DOHH2 (cell line): ENCODE measurements at regions not wholly inside any gene's neighbourhood (a gene's known extent, or its start where the extent isn't known, plus 50 kb on each side); places are given as distances from the start of the nearest gene placed in this dataset.
"Not testable (repeated sequence)": the region's sequence is repeated elsewhere in the genome, so short reads cannot be mapped to it uniquely, and the experiment has no call there.

ENCODE experiments used
- CTCF ChIP-seq: fragments of 200-600 bp; sonication (generic); IDR thresholded peaks from one replicate; pipeline ENCODE4 v1.5.1; 2014; ENCODE audit warnings: antibody characterized with exemption, mild to moderate bottlenecking, low read depth, low read length; ENCODE audit not compliant: poor library complexity, severe bottlenecking
- EZH2phosphoT487 ChIP-seq: fragments of 200-600 bp; sonication (generic); IDR thresholded peaks from 2 replicates; pipeline ENCODE4 v1.6.1; 2017; ENCODE audit warnings: borderline replicate concordance, mild to moderate bottlenecking, antibody characterized with exemption, low read length, moderate library complexity, mixed read lengths

GRCh38 chr1:149163063-149163444 lies 59.7 kb upstream of the NBPF9 start:
- TF ChIP-seq CTCF, EZH2phosphoT487: not testable (repeated sequence)
